ENCODE measurements at regions not wholly inside any gene's neighbourhood (a gene's known extent, or its start where the extent isn't known, plus 50 kb on each side); places are given as distances from the start of the nearest gene placed in this dataset.

- no peak for DNase-seq
Measured at GRCh38 chrX:40484408-40485091, 96.2 kb upstream of the ATP6AP2 start.

DNA sequence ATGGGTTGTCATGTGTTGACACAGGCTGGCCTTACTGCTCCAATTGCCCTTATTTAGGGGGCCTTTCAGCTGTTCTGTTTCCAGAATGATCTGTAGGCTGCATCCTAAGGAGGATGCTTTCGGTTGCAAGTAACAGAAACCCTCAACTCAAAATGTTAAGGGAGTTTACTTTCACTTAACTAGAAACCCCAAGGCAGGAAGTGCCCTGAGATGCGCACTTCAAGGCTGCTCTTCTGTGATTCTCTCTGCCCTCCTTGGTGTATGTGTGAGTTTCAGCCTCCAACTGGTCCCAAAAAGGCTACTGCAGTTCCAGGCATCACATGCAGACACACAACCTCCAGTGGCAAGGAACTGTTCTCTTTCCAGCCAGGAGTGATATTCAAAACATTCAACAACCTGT, 97.3 kb upstream of the ATP6AP2 start:
- DNase-seq: no peak

DNA sequence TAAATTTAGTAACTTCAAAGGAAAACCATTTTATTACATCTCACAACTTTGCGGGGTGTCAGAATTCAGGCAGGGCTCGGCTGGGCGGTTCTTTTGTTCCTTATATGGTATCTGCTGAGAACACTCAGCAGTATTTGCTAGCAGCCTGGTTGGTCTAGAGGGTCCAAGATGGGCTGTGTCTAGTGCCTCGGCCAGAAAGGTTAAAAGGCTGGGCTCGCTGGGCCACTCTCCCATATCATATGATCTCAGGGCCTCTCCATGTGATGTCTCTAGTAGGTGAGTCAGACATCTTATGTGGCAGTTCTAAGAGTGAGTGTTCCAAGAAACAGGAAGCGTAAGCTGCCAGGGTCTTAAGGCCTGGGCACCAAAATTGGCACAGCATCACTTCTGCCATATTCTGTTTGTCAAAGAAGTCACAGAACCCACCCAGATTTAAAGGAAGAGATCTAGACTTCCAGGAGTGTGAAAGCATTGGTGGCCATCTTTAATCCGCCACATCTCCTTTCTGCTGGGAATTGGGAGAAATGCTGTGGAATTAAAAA, 100.9 kb upstream of the ATP6AP2 start:
- DNase-seq: no peak

- no peak for DNase-seq
Measured at GRCh38 chrX:40478474-40479065, 102.2 kb upstream of the ATP6AP2 start.

- DNase-seq: no peak
Measured at GRCh38 chrX:40476958-40477357, 103.8 kb upstream of the ATP6AP2 start.

GRCh38 chrX:40474645-40475044, 106.1 kb upstream of the ATP6AP2 start:
- DNase-seq: no peak

- DNase-seq: no peak
Measured at GRCh38 chrX:40474205-40474626, 106.6 kb upstream of the ATP6AP2 start.

- DNase-seq: no peak
Measured at GRCh38 chrX:40473460-40474204, 107.1 kb upstream of the ATP6AP2 start.

GRCh38 chrX:40471965-40472648, 108.7 kb upstream of the ATP6AP2 start:
- peak; percentile 6 for DNase-seq

- no peak for DNase-seq
Measured at GRCh38 chrX:40470830-40471429, 109.8 kb upstream of the ATP6AP2 start.

- DNase-seq: no peak
Measured at GRCh38 chrX:40469316-40469715, 111.5 kb upstream of the ATP6AP2 start.

DNA sequence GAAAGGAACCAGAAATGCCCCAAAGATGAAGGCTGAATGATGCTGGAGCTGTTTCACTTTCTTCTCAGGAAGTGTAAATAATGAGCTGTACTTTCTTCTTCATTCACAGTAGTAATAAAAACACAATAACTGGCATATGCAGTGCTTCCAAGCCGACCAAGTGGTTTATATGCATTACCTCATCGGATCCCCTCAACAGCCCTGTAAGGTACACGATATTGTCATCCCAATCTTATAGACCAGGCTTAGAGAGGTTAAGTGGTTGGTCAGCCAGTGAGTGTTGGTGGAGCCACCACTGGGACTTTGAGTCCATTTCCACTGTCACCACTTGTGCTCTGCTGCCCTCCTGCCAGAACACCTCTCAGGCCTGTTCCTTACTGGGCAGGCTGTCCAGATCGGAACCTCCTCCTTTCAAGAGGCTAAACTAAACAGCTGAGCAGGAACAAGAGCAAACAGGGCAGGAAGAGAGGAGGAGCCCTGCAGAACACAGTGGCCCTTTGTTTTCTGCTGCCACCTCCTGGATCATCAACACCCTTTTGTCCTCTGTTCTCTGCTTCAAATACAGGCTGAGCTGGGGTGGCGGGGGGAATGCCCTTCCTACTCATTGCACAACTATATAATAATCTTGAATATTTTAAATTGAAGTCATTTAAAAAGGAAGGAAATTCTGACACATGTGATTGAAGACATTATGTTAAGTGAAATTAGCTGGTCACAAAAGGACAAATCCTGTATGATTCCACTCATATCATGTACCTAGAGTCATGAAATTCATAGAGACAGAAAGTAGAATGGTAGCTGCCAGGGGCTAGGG, 112.5 kb upstream of the ATP6AP2 start:
- peak; percentile 12 for DNase-seq

DNA sequence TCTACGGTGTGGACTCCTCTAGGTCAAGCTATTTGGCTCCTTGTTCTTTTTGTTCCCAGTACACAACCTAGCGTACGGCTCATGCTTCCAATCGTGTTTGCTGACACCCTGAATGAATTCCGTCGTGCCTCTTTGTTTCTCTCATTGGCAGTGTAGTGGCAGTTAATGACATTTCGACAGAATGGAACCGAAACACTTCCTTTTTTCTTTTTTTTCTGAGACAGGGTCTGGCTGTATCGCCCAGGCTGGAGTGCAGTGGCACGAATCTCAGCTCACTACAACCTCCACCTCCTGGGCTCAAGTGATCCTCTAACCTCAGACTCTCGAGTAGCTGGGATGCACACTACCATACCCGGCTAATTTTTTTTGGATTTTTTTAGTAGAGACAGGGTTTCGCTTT, 113.3 kb upstream of the ATP6AP2 start:
- no peak for DNase-seq

DNA sequence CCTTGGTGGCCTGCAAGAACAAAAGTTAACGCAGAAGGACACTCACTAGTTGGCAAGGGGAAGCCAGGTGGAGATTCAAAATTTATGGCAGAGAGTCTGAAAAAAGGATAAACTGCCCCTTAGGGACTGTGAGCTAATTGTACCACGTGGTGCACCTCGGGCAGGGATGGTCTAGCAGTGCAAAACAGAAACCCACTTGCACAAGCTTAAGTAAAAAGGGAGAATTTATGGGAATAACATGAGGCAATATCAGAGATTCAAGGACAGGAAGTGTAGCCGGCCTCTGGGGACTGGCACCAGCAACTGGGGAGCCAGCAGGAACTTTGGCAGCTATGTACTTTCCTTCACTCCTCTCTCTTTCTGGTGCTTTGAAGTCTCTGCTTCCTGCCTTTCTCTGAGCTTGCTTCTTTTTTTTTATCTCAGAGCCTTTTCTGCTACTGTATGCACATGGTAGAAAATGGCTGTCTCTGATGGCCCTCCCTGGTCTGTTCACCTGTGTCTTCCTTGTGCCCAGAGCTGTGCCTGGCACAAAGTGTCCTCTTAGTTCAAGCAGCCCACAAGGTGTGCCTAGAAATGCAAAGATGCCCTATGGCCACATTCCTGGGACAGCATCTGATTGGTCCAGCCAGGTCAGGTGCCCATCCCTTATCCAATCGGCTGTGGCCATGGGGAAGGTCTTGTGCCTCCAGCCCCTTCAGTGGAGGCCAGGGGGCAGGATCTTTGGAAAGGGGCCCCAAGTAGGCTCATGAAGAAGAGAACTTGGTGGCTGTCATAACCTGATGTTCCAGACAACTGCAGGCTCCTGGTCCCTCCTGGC, 114.8 kb upstream of the ATP6AP2 start:
- no peak for DNase-seq

GRCh38 chrX:40462795-40463194, 118.0 kb upstream of the ATP6AP2 start:
- DNase-seq: no peak

DNA sequence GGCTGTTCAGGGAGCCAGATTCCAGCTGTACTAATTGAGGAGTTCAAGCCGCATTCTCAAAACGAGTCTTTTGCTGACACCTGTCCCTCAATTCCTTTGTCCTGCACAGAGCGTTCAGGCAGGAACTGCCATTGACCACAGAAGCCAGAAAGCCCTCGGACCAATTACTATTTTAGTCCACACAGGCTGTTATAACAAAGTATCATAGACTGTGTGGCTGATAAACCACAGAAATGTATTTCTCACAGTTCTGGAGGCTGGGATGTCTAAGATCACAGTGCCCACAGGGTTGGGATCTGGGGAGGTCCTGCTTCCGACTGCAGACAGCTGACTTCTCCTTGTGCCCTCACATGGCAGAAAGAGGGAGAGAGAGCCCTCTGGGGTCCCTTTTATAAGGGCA, 119.8 kb upstream of the ATP6AP2 start:
- no peak for DNase-seq

DNA sequence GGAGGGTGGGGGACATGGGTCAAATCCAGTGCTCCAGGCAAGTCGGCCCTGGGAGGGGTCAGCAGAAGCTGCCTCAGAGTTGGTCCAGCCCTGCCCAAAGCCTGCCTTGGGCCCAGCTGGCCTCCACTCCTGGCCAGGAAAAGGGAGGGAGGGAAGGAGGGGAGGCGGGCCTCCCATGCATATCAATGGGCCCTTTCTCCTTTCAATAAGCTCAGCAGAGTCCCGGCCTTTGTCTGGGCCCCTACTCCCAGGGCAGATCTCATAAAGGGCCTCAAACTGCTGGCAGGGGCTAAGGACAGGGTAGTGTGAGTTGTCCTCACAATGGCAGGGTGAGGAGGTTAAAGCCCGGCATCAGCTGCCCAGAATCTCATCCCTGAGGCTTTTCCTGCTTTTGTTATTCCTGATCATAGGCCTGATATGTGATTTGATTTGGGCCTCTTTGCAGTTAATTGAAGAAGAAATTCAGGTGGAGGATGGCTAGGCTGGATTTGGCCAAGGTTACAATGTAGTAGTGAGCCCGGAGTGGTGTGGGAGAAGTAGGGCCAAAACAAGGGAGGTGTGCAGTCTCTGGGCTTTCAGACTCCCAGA, 121.1 kb upstream of the ATP6AP2 start:
- no peak for DNase-seq

DNA sequence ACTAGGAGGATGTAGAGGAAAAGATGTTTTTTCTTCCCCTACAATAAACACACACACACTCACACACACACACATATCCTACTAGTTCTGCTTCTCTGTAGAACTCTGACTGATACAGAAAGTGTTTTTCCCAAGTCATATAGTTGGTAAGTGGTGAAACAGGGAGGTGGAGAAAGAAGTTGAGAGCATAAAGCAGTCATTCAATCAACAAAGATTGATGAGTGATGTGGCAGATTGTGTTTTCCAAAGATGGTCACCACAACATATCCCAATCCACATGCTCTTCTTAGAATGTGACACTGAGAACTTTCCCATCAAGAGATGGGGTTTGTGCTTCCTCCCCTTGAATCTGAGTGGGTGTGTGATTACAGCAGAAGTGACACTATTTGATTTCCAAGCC, 123.4 kb upstream of the ATP6AP2 start:
- DNase-seq: no peak

DNA sequence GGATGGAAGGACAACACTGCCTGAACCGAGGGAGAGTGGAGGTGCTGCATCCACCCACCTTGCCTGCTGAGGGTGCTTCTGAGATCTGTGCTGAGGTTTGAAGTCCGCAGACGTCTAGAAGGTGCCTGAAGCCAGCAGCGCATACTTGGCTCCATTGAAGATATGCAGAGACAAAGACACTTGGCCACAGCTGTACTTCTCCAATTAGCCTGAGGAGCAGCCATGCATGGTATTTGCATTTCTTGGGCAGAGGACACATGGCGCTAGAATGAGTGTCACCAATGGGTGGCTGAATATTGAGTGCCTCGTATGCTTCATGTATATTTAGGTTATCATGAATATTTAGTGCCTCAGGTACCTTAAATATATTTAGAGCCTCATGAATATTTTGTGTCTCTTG, 128.7 kb upstream of the ATP6AP2 start:
- DNase-seq: no peak

GRCh38 chrX:40449956-40450706, 130.6 kb upstream of the ATP6AP2 start:
- DNase-seq: no peak

Data from activated CD4-positive, alpha-beta T cell treated with anti-CD3 and anti-CD28 coated beads, Interleukin-2, amount 50 U/mL, for 1 hour (primary cell).